HepG2 (cell line): ENCODE measurements at regions not wholly inside any gene's neighbourhood (a gene's known extent, or its start where the extent isn't known, plus 50 kb on each side); places are given as distances from the start of the nearest gene placed in this dataset.

Source experiments
- ATAC-seq: fragments of 200-7000 bp; cut with Tn5 transposase; 3 replicates; pipeline ENCODE4 v1.9.1; 2020; ENCODE audit warnings: mild to moderate bottlenecking, moderate library complexity
- BruUV-seq: library from RNA; stranded (reverse); fragments of 400-500 nt; replicated peaks from 2 replicates; lab custom pipeline; 2021; lab: Mats Ljungman, UMichigan
- CTCF ChIA-PET: fragments of 300-600 bp; formaldehyde crosslinking; extraction: SDS; loops from one replicate; lab custom pipeline; 2021; ENCODE audit warnings: low total read pairs, inconsistent platforms, low intra/inter-chr PET ratio; lab: Yijun Ruan, JAX
- POLR2A ChIA-PET: fragments of 350-600 bp; sonication (Branson Sonifier 250); formaldehyde crosslinking; loops from one replicate; lab custom pipeline; 2020; ENCODE audit warnings: antibody characterized with exemption, inconsistent platforms; lab: Yijun Ruan, JAX
- DNase-seq: peaks from one replicate; pipeline ENCODE4 v3.0.0-alpha.2; 2015; ENCODE audit warnings: low spot score
- FAIRE-seq: peaks from 3 replicates; lab custom pipeline; 2011; peaks lifted over from hg19 to GRCh38; lab: Jason Lieb, UNC
- H2AFZ ChIP-seq: one replicate; pipeline ENCODE4 v1.6.1; 2011; ENCODE audit warnings: low read length, inconsistent platforms
- H3K27ac ChIP-seq: fragments of 300-600 bp; 3 replicates; pipeline ENCODE4 v1.8.0; 2011; ENCODE audit warnings: mixed run types, mild to moderate bottlenecking, mixed read lengths, low read length, inconsistent platforms; ENCODE audit not compliant: insufficient read depth; ENCODE audit errors: extremely low read length
- H3K27me3 ChIP-seq, 2 experiments: fragments of 200-600 bp in 1 of 2; 2 replicates in 1 of 2; 3 replicates in 1 of 2; pipeline versions ENCODE4 v1.6.0 to v1.8.0; 2011; ENCODE audit warnings: low read length in 2 of 2, mild to moderate bottlenecking in 2 of 2, moderate library complexity in 2 of 2, inconsistent platforms in 1 of 2; ENCODE audit not compliant: insufficient read depth in 2 of 2, control insufficient read depth in 1 of 2
- H3K36me3 ChIP-seq, 2 experiments: fragments of 200-600 bp in 1 of 2; replicated peaks in 1 of 2; 2 replicates in 1 of 2; 3 replicates in 1 of 2; pipeline versions ENCODE4 v1.5.1 to v1.8.0; 2011; ENCODE audit warnings: low read length in 2 of 2, inconsistent platforms in 1 of 2; ENCODE audit not compliant: insufficient read depth in 2 of 2, control insufficient read depth in 1 of 2
- H3K4me1 ChIP-seq: 2 replicates; pipeline ENCODE4 v1.5.1; 2012; ENCODE audit warnings: low read length, inconsistent platforms; ENCODE audit not compliant: insufficient read depth
- H3K4me2 ChIP-seq: 2 replicates; pipeline ENCODE4 v1.6.0; 2011; ENCODE audit warnings: low read depth, low read length, inconsistent platforms
- H3K4me3 ChIP-seq, 3 experiments: fragments of 200-600 bp in 1 of 3; sonication (generic), shearing (Covaris generic) in 1 of 3; replicated peaks in 1 of 3; 2 replicates each; pipeline ENCODE4 v1.5.1; 2011 to 2016; ENCODE audit warnings: low read length in 3 of 3, inconsistent platforms in 2 of 3, low read depth in 2 of 3, mild to moderate bottlenecking in 2 of 3, control low read depth in 1 of 3, mixed read lengths in 1 of 3; ENCODE audit not compliant: insufficient read depth in 1 of 3
- H3K79me2 ChIP-seq: one replicate; pipeline ENCODE4 v1.6.1; 2011; ENCODE audit warnings: low read length, inconsistent platforms; ENCODE audit not compliant: insufficient read depth
- H3K9ac ChIP-seq: 2 replicates; pipeline ENCODE4 v1.6.0; 2011; ENCODE audit warnings: mild to moderate bottlenecking, low read depth, low read length, inconsistent platforms; ENCODE audit not compliant: insufficient read depth
- H3K9me3 ChIP-seq: 2 replicates; pipeline ENCODE4 v1.5.1; 2012; ENCODE audit warnings: mild to moderate bottlenecking, low read length
- H4K20me1 ChIP-seq: 2 replicates; pipeline ENCODE4 v1.6.0; 2011; ENCODE audit warnings: inconsistent platforms, mild to moderate bottlenecking, low read length, moderate library complexity; ENCODE audit not compliant: insufficient read depth
- ARNTL ChIP-seq: sonication (generic); formaldehyde crosslinking; IDR thresholded peaks from 2 replicates; pipeline ENCODE4 v1.4.0; 2020; ENCODE audit warnings: mild to moderate bottlenecking, missing genetic modification reagents
- FOXC1 ChIP-seq: sonication (generic); formaldehyde crosslinking; IDR thresholded peaks from 2 replicates; pipeline ENCODE4 v1.8.0; 2022; ENCODE audit warnings: mild to moderate bottlenecking, missing genetic modification reagents, borderline replicate concordance
- HIVEP1 ChIP-seq: sonication (generic); formaldehyde crosslinking; IDR thresholded peaks from 2 replicates; pipeline ENCODE4 v1.4.0; 2020; ENCODE audit warnings: mild to moderate bottlenecking, missing genetic modification reagents
- JUN ChIP-seq: sonication (generic); formaldehyde crosslinking; IDR thresholded peaks from 2 replicates; pipeline ENCODE4 v1.4.0; 2020; ENCODE audit warnings: mild to moderate bottlenecking, missing genetic modification reagents
- KDM2A ChIP-seq: sonication (generic); formaldehyde crosslinking; IDR thresholded peaks from 2 replicates; pipeline ENCODE4 v1.4.0; 2020; ENCODE audit warnings: low read depth, missing genetic modification reagents, borderline replicate concordance
- KLF12 ChIP-seq: sonication (generic); formaldehyde crosslinking; IDR thresholded peaks from 2 replicates; pipeline ENCODE4 v1.4.0; 2020; ENCODE audit warnings: missing genetic modification reagents, borderline replicate concordance
- KLF16 ChIP-seq, 2 experiments: sonication (generic) in 1 of 2; formaldehyde crosslinking in 1 of 2; IDR thresholded peaks; 2 replicates each; pipeline versions ENCODE4 v1.6.1 to v1.8.0; 2016 to 2023; ENCODE audit warnings: missing genetic modification reagents in 2 of 2, missing compliant biosample characterization in 1 of 2
- LCORL ChIP-seq, 2 experiments: fragments of 450-650 bp in 1 of 2; sonication (generic) in 1 of 2; formaldehyde crosslinking in 1 of 2; IDR thresholded peaks; 2 replicates each; pipeline versions ENCODE4 v1.5.0 to v1.6.1; 2017 to 2020; ENCODE audit warnings: antibody characterized with exemption in 1 of 2, missing genetic modification reagents in 1 of 2
- PITX1 ChIP-seq: sonication (generic); formaldehyde crosslinking; IDR thresholded peaks from 2 replicates; pipeline ENCODE4 v1.5.1; 2020; ENCODE audit warnings: mild to moderate bottlenecking, missing genetic modification reagents
- RAD51 ChIP-seq: fragments of 450-650 bp; IDR thresholded peaks from 2 replicates; pipeline ENCODE4 v1.6.1; 2016; ENCODE audit warnings: borderline replicate concordance
- SAFB2 ChIP-seq: sonication (generic); formaldehyde crosslinking; IDR thresholded peaks from 2 replicates; pipeline ENCODE4 v1.5.1; 2020; ENCODE audit warnings: missing genetic modification reagents, low read depth, mild to moderate bottlenecking, borderline replicate concordance
- SMARCC2 ChIP-seq: fragments of 450-650 bp; IDR thresholded peaks from 2 replicates; pipeline ENCODE4 v1.6.1; 2017; ENCODE audit warnings: antibody characterized with exemption, mild to moderate bottlenecking
- ZBTB8A ChIP-seq: sonication (generic); formaldehyde crosslinking; IDR thresholded peaks from 2 replicates; pipeline ENCODE4 v1.4.0; 2020; ENCODE audit warnings: mild to moderate bottlenecking, low read depth, missing genetic modification reagents, borderline replicate concordance
- ZNF343 ChIP-seq: sonication (generic); formaldehyde crosslinking; IDR thresholded peaks from 2 replicates; pipeline ENCODE4 v1.4.0; 2020; ENCODE audit warnings: mild to moderate bottlenecking, missing genetic modification reagents
- ZNF607 ChIP-seq: sonication (generic); formaldehyde crosslinking; IDR thresholded peaks from 2 replicates; pipeline ENCODE4 v1.5.1; 2020; ENCODE audit warnings: missing genetic modification reagents, mild to moderate bottlenecking, borderline replicate concordance
- ZNF781 ChIP-seq: sonication (generic); formaldehyde crosslinking; IDR thresholded peaks from 2 replicates; pipeline ENCODE4 v1.5.1; 2020; ENCODE audit warnings: borderline replicate concordance, mild to moderate bottlenecking, missing genetic modification reagents; ENCODE audit errors: not compliant biosample characterization
- WGBS: methylation state at CpG from one replicate; pipeline ENCODE4 v1.1.6; 2017; ENCODE audit warnings: low lambda C conversion rate; 5-methylcytosine and 5-hydroxymethylcytosine counted together
- in situ Hi-C: cut with HindIII; loops from 2 replicates; pipeline ENCODE4 v1.10.0; 2017; ENCODE audit warnings: low pct_unique_long_range_greater_than_20kb; ENCODE audit not compliant: extremely low pct_ligation_motif_present
- intact Hi-C: fragments of 100-400 bp; cut with micrococcal nuclease; formaldehyde crosslinking; loops from one replicate; pipeline ENCODE4 v1.10.0; 2022; ENCODE audit not compliant: unreplicated experiment
- TF ChIP-seq, protein P1 (sequence below): sonication (generic); formaldehyde crosslinking; IDR thresholded peaks from 2 replicates; pipeline ENCODE4 v1.8.0; 2022; ENCODE audit warnings: low read depth, missing genetic modification reagents

- no peak overlapping the region for H3K27ac ChIP-seq
- in situ Hi-C loops: no loop called here
- H2AFZ ChIP-seq: no peak overlapping the region
- DNase-seq: no peak
- POLR2A ChIA-PET: no interaction called here
- H3K4me1 ChIP-seq: no peaks in the 10 kb centered on the region
- intact Hi-C loops: no loop called here
- CTCF ChIA-PET: no interaction called here
- TF ChIP-seq ZNF343 (CRISPR knock-in tag): no peak
- no peak for TF ChIP-seq RAD51
- TF ChIP-seq KLF12 (CRISPR knock-in tag): no peak
- TF ChIP-seq ZBTB8A (CRISPR knock-in tag): no peak
- no peak for TF ChIP-seq KDM2A (CRISPR knock-in tag)
- no peak for TF ChIP-seq LCORL (IDR thresholded peaks at IDR 0.05)
- no peak for TF ChIP-seq LCORL (CRISPR knock-in tag; IDR thresholded peaks at IDR 0.05)
- no peak for TF ChIP-seq ARNTL
- TF ChIP-seq, all 625 proteins: peak for 0
- no peak overlapping the region for H3K4me3 ChIP-seq
- H3K4me2 ChIP-seq: no peak overlapping the region
- no peaks in the 10 kb centered on the region for H3K79me2 ChIP-seq
- ATAC-seq (no peak), FAIRE-seq (no peak)
- 0 out of 5 replicates have a peak, but pooled peaks cover 0 to 4% of the 10 kb centered on the region in 2 experiments for H3K27me3 ChIP-seq
- no peaks in the 10 kb centered on the region for H3K36me3 ChIP-seq
- no peaks in the 10 kb centered on the region for H3K9me3 ChIP-seq
- 40% methylated on average over 2 of the region's 4 CpGs for WGBS
- BruUV-seq: no TSS peak
- H3K9ac ChIP-seq: no peak overlapping the region
- no peaks in the 10 kb centered on the region for H4K20me1 ChIP-seq
Observed at GRCh38 chr5:154118893-154119336, 71.6 kb upstream of the GALNT10 start.

- ATAC-seq (no peak), DNase-seq (no peak), FAIRE-seq (no peak)
- Histone ChIP-seq H3K4me1 (no peaks in the 10 kb centered on the region), H3K9ac (no peak overlapping the region), H2AFZ (no peak overlapping the region), H3K27me3 (peaks cover 0 to 13% of the 10 kb centered on the region in 2 experiments; a peak in 3 of 5 replicates), H4K20me1 (no peaks in the 10 kb centered on the region), H3K36me3 (no peaks in the 10 kb centered on the region), H3K4me2 (no peak overlapping the region), H3K27ac (no peak overlapping the region), H3K9me3 (no peaks in the 10 kb centered on the region), H3K79me2 (no peaks in the 10 kb centered on the region), H3K4me3 (no peak overlapping the region)
- in situ Hi-C loops (no loop called here), intact Hi-C loops (no loop called here)
- CTCF ChIA-PET: no interaction called here
- BruUV-seq: no TSS peak
- 83% methylated on average over 3 of the region's 3 CpGs for WGBS
- POLR2A ChIA-PET: no interaction called here
- TF ChIP-seq ZNF781 (CRISPR knock-in tag): no peak
- no peak for TF ChIP-seq SAFB2
- no peak for TF ChIP-seq FOXC1 (CRISPR knock-in tag)
- no peak for TF ChIP-seq JUN (CRISPR knock-in tag)
- TF ChIP-seq HIVEP1 (CRISPR knock-in tag): no peak
- no peak for TF ChIP-seq KLF16 (CRISPR knock-in tag; IDR thresholded peaks at IDR 0.05)
- TF ChIP-seq PITX1 (CRISPR knock-in tag): no peak
- no peak for TF ChIP-seq SMARCC2
- no peak for TF ChIP-seq ZNF607 (CRISPR knock-in tag)
- TF ChIP-seq, protein P1, sequence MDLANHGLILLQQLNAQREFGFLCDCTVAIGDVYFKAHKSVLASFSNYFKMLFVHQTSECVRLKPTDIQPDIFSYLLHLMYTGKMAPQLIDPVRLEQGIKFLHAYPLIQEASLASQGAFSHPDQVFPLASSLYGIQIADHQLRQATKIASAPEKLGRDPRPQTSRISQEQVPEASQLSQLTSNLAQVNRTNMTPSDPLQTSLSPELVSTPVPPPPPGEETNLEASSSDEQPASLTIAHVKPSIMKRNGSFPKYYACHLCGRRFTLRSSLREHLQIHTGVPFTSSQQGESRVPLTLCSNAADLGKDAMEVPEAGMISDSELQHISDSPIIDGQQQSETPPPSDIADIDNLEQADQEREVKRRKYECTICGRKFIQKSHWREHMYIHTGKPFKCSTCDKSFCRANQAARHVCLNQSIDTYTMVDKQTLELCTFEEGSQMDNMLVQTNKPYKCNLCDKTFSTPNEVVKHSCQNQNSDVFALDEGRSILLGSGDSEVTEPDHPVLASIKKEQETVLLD (CRISPR knock-in tag): no peak
Observed at GRCh38 chr5:154129013-154129412, 61.5 kb upstream of the GALNT10 start.
